Liver (tissue), 8 donors: ENCODE measurements at regions not wholly inside any gene's neighbourhood (a gene's known extent, or its start where the extent isn't known, plus 50 kb on each side); places are given as distances from the start of the nearest gene placed in this dataset.

Source experiments
- DNase-seq: peaks from one replicate; pipeline ENCODE4 v3.0.0-alpha.2; 2017; ENCODE audit warnings: low spot score
- H3K27ac ChIP-seq, 2 donors: one replicate each; pipeline ENCODE4 v1.7.0; 2013; ENCODE audit warnings: inconsistent platforms in 2 of 2, low read length in 2 of 2, control low read depth in 1 of 2, low read depth in 1 of 2, mild to moderate bottlenecking in 1 of 2
- H3K27me3 ChIP-seq, 4 donors: one replicate each; pipeline versions ENCODE4 v1.6.1 to v1.7.0; 2013; ENCODE audit warnings: low read length in 3 of 4, inconsistent platforms in 1 of 4, mild to moderate bottlenecking in 1 of 4, moderate library complexity in 1 of 4; ENCODE audit not compliant: control insufficient read depth in 4 of 4, insufficient read depth in 4 of 4
- H3K36me3 ChIP-seq, 4 donors: one replicate each; pipeline versions ENCODE4 v1.6.1 to v1.7.0; 2013; ENCODE audit warnings: low read length in 3 of 4, mild to moderate bottlenecking in 3 of 4, low read depth in 1 of 4, moderate library complexity in 1 of 4; ENCODE audit not compliant: control insufficient read depth in 4 of 4, insufficient read depth in 3 of 4
- H3K4me1 ChIP-seq, 4 donors: one replicate each; pipeline versions ENCODE4 v1.6.1 to v1.7.0; 2013; ENCODE audit warnings: low read length in 3 of 4, mild to moderate bottlenecking in 3 of 4, moderate library complexity in 1 of 4; ENCODE audit not compliant: control insufficient read depth in 4 of 4, insufficient read depth in 4 of 4
- H3K4me3 ChIP-seq, 3 donors: one replicate each; pipeline versions ENCODE4 v1.6.1 to v1.7.0; 2013; ENCODE audit warnings: low read length in 3 of 3, control low read depth in 1 of 3, low read depth in 1 of 3, mild to moderate bottlenecking in 1 of 3
- H3K9ac ChIP-seq, 2 donors: one replicate each; pipeline ENCODE4 v1.7.0; 2013; ENCODE audit warnings: low read length in 2 of 2, mild to moderate bottlenecking in 2 of 2, moderate library complexity in 2 of 2, control low read depth in 1 of 2, low read depth in 1 of 2
- H3K9me3 ChIP-seq, 4 donors: one replicate each; pipeline versions ENCODE4 v1.6.1 to v1.7.0; 2013; ENCODE audit warnings: low read length in 3 of 4; ENCODE audit not compliant: control insufficient read depth in 4 of 4
- EGR1 ChIP-seq, 2 donors: IDR thresholded peaks; 2 replicates each; pipeline ENCODE4 v1.6.1; 2016 to 2018; ENCODE audit warnings: antibody characterized with exemption in 2 of 2, low read depth in 2 of 2
- FOXA1 ChIP-seq: IDR thresholded peaks from 2 replicates; pipeline ENCODE4 v1.6.1; 2016; ENCODE audit warnings: antibody characterized with exemption
- FOXA2 ChIP-seq: IDR thresholded peaks from 2 replicates; pipeline ENCODE4 v1.6.1; 2016; ENCODE audit warnings: antibody characterized with exemption
- GABPA ChIP-seq, 2 donors: IDR thresholded peaks in 1 of 2; conservative IDR thresholded peaks in 1 of 2; 2 replicates each; pipeline ENCODE4 v1.6.1; 2016; ENCODE audit warnings: antibody characterized with exemption in 2 of 2, mild to moderate bottlenecking in 1 of 2, moderate library complexity in 1 of 2
- HNF4A ChIP-seq, 2 donors: conservative IDR thresholded peaks; 2 replicates each; pipeline ENCODE4 v1.6.1; 2016; ENCODE audit warnings: antibody characterized with exemption in 2 of 2, mild to moderate bottlenecking in 2 of 2
- JUND ChIP-seq, 2 donors: IDR thresholded peaks; 2 replicates each; pipeline ENCODE4 v1.6.1; 2016; ENCODE audit warnings: antibody characterized with exemption in 2 of 2
- RAD21 ChIP-seq, 2 donors: IDR thresholded peaks; 2 replicates each; pipeline ENCODE4 v1.6.1; 2016; ENCODE audit warnings: antibody characterized with exemption in 2 of 2, mild to moderate bottlenecking in 2 of 2
- RXRA ChIP-seq, 2 donors: IDR thresholded peaks; 2 replicates each; pipeline ENCODE4 v1.6.1; 2017 to 2018; ENCODE audit warnings: antibody characterized with exemption in 2 of 2, mild to moderate bottlenecking in 1 of 2
- SP1 ChIP-seq: IDR thresholded peaks from 2 replicates; pipeline ENCODE4 v1.6.1; 2018; ENCODE audit warnings: antibody characterized with exemption, mild to moderate bottlenecking
- TAF1 ChIP-seq: conservative IDR thresholded peaks from 2 replicates; pipeline ENCODE4 v1.6.1; 2016; ENCODE audit warnings: antibody characterized with exemption, mild to moderate bottlenecking
- YY1 ChIP-seq: IDR thresholded peaks from 2 replicates; pipeline ENCODE4 v1.6.1; 2016; ENCODE audit warnings: antibody characterized with exemption, mild to moderate bottlenecking
- WGBS: extraction: QIAGEN DNeasy Blood & Tissue Kit; methylation state at CpG from one replicate; pipeline ENCODE4 v1.1.7; 2013; 5-methylcytosine and 5-hydroxymethylcytosine counted together
- TF ChIP-seq, protein P1 (sequence below): IDR thresholded peaks from 2 replicates; pipeline ENCODE4 v1.6.1; 2016; ENCODE audit warnings: antibody characterized with exemption
- TF ChIP-seq, protein P2 (sequence below): IDR thresholded peaks from 2 replicates; pipeline ENCODE4 v1.6.1; 2016; ENCODE audit warnings: antibody characterized with exemption
- TF ChIP-seq, protein P3 (sequence below): IDR thresholded peaks from 2 replicates; pipeline ENCODE4 v1.6.1; 2016; ENCODE audit warnings: antibody characterized with exemption
- TF ChIP-seq, protein P4 (sequence below): fragments of 150-350 bp; IDR thresholded peaks from 2 replicates; pipeline ENCODE4 v1.5.1; 2017; ENCODE audit warnings: improper control_type of control experiment, low read depth, low read length; ENCODE audit not compliant: missing input control
- donor health status: healthy.
- donor health status: healthy.
- donor health status: healthy.
- donor health status: healthy.
- donor health status: healthy.

DNA sequence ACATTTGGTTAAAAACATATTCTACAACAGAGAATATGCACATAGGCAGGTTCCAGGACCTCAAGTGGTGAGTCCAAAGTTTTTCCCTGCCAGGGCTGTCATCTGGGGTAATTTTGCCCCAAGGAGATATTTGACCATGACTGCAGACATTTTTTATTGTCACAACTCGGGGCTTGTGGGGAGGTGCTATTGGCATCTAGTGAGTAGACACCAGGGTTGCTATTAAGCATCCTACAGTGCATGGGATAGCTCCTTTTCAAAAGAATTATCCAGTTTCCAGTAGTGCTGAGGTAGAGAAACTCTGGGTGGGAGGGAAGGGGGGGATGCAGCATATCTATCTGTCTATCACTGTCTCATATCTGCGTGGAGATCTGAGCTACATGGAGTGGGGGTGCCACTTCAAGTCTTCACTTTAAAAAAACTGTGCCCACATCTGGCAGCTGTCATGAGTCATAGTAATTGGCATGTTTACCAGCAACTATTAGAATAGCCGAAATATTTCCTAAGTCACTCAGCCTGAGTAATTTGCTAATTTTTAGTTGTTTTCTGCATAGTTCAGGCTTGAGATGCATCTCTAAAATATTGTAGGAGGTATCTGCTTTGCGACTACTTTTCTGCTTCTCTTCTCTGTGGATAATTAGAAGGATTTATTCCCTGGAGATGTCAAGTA is 254.0 kb upstream of the RBMS1 start:
- H3K27ac ChIP-seq = no peak overlapping the region
- no peak for DNase-seq

GRCh38 chr2:160751021-160751420 is 257.4 kb upstream of the RBMS1 start:
- DNase-seq = no peak
- H3K4me3 ChIP-seq = no peak overlapping the region
- H3K27me3 ChIP-seq = peaks cover 0 to 4% (median 0%) of the 10 kb centered on the region in 4 donors
- H3K9ac ChIP-seq = no peak overlapping the region
- TF ChIP-seq HNF4A (conservative IDR thresholded peaks at IDR 0.05) (no peak), TAF1 (no peak), GABPA (IDR thresholded peaks at IDR 0.05 in 1 of 2, conservative IDR thresholded peaks at IDR 0.05 in 1 of 2) (no peak), FOXA2 (no peak)
- TF ChIP-seq, protein P1, sequence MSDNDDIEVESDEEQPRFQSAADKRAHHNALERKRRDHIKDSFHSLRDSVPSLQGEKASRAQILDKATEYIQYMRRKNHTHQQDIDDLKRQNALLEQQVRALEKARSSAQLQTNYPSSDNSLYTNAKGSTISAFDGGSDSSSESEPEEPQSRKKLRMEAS = no peak
- peaks cover 0 to 2% (median 0%) of the 10 kb centered on the region in 4 donors for H3K9me3 ChIP-seq
- H3K4me1 ChIP-seq = no peaks in the 10 kb centered on the region
- H3K36me3 ChIP-seq = no peaks in the 10 kb centered on the region
- WGBS = 84% methylated on average over 2 of the region's 2 CpGs
- H3K27ac ChIP-seq = no peak overlapping the region

More for the DNA sequence above, 254.0 kb upstream of the RBMS1 start:
- Histone ChIP-seq H3K9me3 (no peaks in the 10 kb centered on the region), H3K4me3 (no peak overlapping the region), H3K27me3 (peaks cover 0 to 4% (median 0%) of the 10 kb centered on the region in 4 donors), H3K36me3 (no peaks in the 10 kb centered on the region), H3K9ac (no peak overlapping the region), H3K4me1 (no peaks in the 10 kb centered on the region)
- TF ChIP-seq, protein P2, sequence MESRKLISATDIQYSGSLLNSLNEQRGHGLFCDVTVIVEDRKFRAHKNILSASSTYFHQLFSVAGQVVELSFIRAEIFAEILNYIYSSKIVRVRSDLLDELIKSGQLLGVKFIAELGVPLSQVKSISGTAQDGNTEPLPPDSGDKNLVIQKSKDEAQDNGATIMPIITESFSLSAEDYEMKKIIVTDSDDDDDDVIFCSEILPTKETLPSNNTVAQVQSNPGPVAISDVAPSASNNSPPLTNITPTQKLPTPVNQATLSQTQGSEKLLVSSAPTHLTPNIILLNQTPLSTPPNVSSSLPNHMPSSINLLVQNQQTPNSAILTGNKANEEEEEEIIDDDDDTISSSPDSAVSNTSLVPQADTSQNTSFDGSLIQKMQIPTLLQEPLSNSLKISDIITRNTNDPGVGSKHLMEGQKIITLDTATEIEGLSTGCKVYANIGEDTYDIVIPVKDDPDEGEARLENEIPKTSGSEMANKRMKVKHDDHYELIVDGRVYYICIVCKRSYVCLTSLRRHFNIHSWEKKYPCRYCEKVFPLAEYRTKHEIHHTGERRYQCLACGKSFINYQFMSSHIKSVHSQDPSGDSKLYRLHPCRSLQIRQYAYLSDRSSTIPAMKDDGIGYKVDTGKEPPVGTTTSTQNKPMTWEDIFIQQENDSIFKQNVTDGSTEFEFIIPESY = no peak
- TF ChIP-seq, protein P3, sequence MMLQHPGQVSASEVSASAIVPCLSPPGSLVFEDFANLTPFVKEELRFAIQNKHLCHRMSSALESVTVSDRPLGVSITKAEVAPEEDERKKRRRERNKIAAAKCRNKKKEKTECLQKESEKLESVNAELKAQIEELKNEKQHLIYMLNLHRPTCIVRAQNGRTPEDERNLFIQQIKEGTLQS = no peak
- TF ChIP-seq, protein P4, sequence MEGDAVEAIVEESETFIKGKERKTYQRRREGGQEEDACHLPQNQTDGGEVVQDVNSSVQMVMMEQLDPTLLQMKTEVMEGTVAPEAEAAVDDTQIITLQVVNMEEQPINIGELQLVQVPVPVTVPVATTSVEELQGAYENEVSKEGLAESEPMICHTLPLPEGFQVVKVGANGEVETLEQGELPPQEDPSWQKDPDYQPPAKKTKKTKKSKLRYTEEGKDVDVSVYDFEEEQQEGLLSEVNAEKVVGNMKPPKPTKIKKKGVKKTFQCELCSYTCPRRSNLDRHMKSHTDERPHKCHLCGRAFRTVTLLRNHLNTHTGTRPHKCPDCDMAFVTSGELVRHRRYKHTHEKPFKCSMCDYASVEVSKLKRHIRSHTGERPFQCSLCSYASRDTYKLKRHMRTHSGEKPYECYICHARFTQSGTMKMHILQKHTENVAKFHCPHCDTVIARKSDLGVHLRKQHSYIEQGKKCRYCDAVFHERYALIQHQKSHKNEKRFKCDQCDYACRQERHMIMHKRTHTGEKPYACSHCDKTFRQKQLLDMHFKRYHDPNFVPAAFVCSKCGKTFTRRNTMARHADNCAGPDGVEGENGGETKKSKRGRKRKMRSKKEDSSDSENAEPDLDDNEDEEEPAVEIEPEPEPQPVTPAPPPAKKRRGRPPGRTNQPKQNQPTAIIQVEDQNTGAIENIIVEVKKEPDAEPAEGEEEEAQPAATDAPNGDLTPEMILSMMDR = no peak
- TF ChIP-seq YY1 (no peak), JUND (IDR thresholded peaks at IDR 0.05) (no peak), FOXA2 (no peak), FOXA1 (no peak), RXRA (IDR thresholded peaks at IDR 0.05) (no peak), EGR1 (IDR thresholded peaks at IDR 0.05; ENCODE audit: low read depth in 2 of 2) (no peak), GABPA (IDR thresholded peaks at IDR 0.05 in 1 of 2, conservative IDR thresholded peaks at IDR 0.05 in 1 of 2) (no peak), SP1 (no peak), TAF1 (no peak), RAD21 (IDR thresholded peaks at IDR 0.05) (no peak)
- TF ChIP-seq, protein P1 = no peak
- 74% methylated on average over 4 of the region's 4 CpGs for WGBS
